Body of pancreas (tissue), 4 donors: ENCODE measurements at regions not wholly inside any gene's neighbourhood (a gene's known extent, or its start where the extent isn't known, plus 50 kb on each side); places are given as distances from the start of the nearest gene placed in this dataset.

ENCODE experiments used
- CTCF ChIP-seq, 7 experiments: fragments of 450-650 bp in 4 of 7; fragments of 200-600 bp in 3 of 7; sonication (generic) in 3 of 7; IDR thresholded peaks; one replicate each; pipeline ENCODE4 v1.5.1; 2016 to 2019; ENCODE audit warnings: antibody characterized with exemption in 7 of 7
- POLR2A ChIP-seq, 3 donors: fragments of 450-650 bp; IDR thresholded peaks; one replicate each; pipeline ENCODE4 v1.6.1; 2016; ENCODE audit warnings: antibody characterized with exemption in 3 of 3, mild to moderate bottlenecking in 2 of 3

DNA sequence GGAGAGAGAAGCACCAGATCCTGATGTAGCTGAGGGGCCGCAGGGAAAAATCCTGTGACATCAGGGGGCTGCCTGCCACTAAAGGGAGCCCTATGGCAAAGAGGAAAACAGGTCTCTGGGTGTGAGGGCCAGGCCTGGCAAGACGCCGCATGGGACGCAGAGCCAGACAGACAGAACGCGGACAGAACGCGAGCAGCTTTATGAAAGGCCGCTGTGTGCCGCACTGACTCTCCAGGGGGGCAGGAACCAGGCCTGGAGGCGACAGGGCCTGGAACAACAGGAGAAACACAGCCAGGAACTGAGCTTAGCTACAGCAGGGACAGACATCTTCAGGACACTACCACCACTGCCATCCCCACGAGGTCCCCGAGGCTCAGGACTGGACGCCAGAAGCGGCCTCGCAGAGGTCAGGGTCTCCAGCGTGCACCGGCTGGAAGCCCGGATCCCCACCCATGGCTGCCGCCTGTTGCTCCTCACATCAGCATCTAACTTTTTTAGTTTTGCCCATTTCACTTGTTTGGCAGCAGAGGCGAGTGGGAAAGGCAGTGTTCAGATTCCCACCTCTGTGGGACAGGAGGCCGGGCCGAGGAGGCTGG lies 131.6 kb downstream of the VAPA start:
- TF ChIP-seq CTCF (IDR thresholded peaks at IDR 0.05) (no peak), POLR2A (IDR thresholded peaks at IDR 0.05) (no peak)
